ENCODE measurements at regions not wholly inside any gene's neighbourhood (a gene's known extent, or its start where the extent isn't known, plus 50 kb on each side); places are given as distances from the start of the nearest gene placed in this dataset.
"Not testable (repeated sequence)": the region's sequence is repeated elsewhere in the genome, so short reads cannot be mapped to it uniquely, and the experiment has no call there.

DNA sequence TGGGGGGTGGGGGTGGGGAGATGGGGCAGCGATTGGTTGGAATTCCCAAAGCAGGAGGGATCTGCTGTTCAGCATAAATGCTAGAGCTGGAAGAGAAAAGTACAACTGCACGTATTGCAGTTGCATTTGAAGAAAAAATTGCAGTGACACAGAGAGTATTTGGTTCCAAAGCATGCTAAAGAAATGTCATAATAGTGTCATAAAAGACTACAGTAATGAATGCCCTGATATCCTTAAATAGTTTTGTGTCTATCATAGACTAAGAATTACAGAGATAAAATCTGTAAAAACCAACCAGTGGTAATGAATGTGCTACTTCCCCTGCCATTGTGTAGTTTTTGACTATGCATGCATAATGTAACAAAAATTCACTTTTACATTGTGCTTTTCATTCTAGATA is 693.6 kb upstream of the SLC35B3 start:
- Histone ChIP-seq H3K27ac (ENCODE audit: low read depth, low read length) (no peak overlapping the region), H3K4me1 (ENCODE audit: insufficient read depth, low read length) (no peaks in the 10 kb centered on the region), H3K27me3 (ENCODE audit: insufficient read depth, low read length) (no peaks in the 10 kb centered on the region), H3K9me3 (ENCODE audit: control insufficient read depth in 1 of 2, low read length in 2 of 2) (no peaks in the 10 kb centered on the region), H3K36me3 (ENCODE audit: insufficient read depth, low read length) (no peaks in the 10 kb centered on the region), H3K4me3 (ENCODE audit: low read length in 2 of 2) (no peak overlapping the region)
- H3K27me3 Mint-ChIP-seq: no peaks in the 10 kb centered on the region
- peak overlapping the region in 1 of 7 donors; percentile 8 for H3K27ac Mint-ChIP-seq
- H3K9me3 Mint-ChIP-seq: peaks cover 0 to 4% (median 0%) of the 10 kb centered on the region in 8 donors
- ChIA-PET POLR2A (ENCODE audit: partially characterized antibody) (no interaction called here), CTCF (ENCODE audit: partially characterized antibody) (no interaction called here)
- no peaks in the 10 kb centered on the region for H3K4me1 Mint-ChIP-seq
- no peak for DNase-seq
- intact Hi-C loops (cut with micrococcal nuclease): no loop called here
- no peak overlapping the region for H3K4me3 Mint-ChIP-seq
- no peaks in the 10 kb centered on the region for H3K36me3 Mint-ChIP-seq

DNA sequence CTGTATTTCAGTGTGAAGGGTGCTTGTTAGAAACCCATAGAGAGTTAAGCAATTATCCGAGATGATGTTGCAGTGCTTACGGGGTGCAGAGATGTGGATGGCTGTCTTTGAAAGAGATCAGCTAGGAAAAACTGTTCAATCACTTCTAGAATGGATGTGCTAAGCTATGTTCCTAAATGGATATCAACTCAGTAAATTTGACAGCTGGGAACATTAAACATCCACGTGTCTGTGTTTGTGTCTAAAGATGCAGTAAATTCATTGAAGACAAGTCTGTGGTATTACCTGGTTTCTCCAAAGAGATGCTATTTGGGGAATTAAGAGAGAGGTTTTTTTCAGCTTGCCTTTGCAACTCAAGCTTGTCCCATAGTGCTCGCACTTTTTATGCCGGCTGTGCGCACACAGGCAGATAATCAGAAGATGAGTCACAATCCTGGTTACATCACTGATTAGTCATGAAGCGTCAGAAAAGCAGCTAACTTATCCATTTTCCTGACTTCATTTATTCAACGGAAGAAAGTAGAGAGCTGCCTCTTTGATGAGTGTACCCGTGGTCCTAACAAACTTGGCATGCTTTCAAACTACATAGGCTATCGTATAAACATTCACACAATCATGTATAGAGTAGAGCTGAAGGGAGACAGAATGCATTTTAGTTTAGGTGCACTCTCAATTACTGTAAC is 691.7 kb upstream of the SLC35B3 start:
- Histone ChIP-seq H3K4me1 (ENCODE audit: insufficient read depth, low read length) (no peaks in the 10 kb centered on the region), H3K27ac (ENCODE audit: low read depth, low read length) (no peak overlapping the region), H3K4me3 (ENCODE audit: low read length in 2 of 2) (no peak overlapping the region), H3K9me3 (ENCODE audit: control insufficient read depth in 1 of 2, low read length in 2 of 2) (no peaks in the 10 kb centered on the region), H3K27me3 (ENCODE audit: insufficient read depth, low read length) (no peaks in the 10 kb centered on the region), H3K36me3 (ENCODE audit: insufficient read depth, low read length) (no peaks in the 10 kb centered on the region)
- ChIA-PET POLR2A (ENCODE audit: partially characterized antibody) (no interaction called here), CTCF (ENCODE audit: partially characterized antibody) (no interaction called here)
- no peak for DNase-seq
- H3K4me1 Mint-ChIP-seq: no peaks in the 10 kb centered on the region
- intact Hi-C loops (cut with micrococcal nuclease): no loop called here
- peaks cover 0 to 5% (median 0%) of the 10 kb centered on the region in 8 donors for H3K9me3 Mint-ChIP-seq
- no peaks in the 10 kb centered on the region for H3K27me3 Mint-ChIP-seq
- H3K27ac Mint-ChIP-seq: no peak overlapping the region
- no peaks in the 10 kb centered on the region for H3K36me3 Mint-ChIP-seq
- H3K4me3 Mint-ChIP-seq: no peak overlapping the region

GRCh38 chr6:9126034-9126433 is 690.7 kb upstream of the SLC35B3 start:
- CTCF ChIA-PET (ENCODE audit: partially characterized antibody); POLR2A ChIA-PET (ENCODE audit: partially characterized antibody); H3K4me1 Mint-ChIP-seq; DNase-seq; H3K36me3 Mint-ChIP-seq; H3K27me3 ChIP-seq (ENCODE audit: insufficient read depth, low read length); H3K27ac ChIP-seq (ENCODE audit: low read depth, low read length); H3K27ac Mint-ChIP-seq; intact Hi-C loops (cut with micrococcal nuclease); H3K4me3 Mint-ChIP-seq; H3K4me3 ChIP-seq (ENCODE audit: low read length in 2 of 2); H3K4me1 ChIP-seq (ENCODE audit: insufficient read depth, low read length); H3K9me3 ChIP-seq (ENCODE audit: control insufficient read depth in 1 of 2, low read length in 2 of 2); H3K27me3 Mint-ChIP-seq; H3K36me3 ChIP-seq (ENCODE audit: insufficient read depth, low read length); H3K9me3 Mint-ChIP-seq: not testable (repeated sequence)

DNA sequence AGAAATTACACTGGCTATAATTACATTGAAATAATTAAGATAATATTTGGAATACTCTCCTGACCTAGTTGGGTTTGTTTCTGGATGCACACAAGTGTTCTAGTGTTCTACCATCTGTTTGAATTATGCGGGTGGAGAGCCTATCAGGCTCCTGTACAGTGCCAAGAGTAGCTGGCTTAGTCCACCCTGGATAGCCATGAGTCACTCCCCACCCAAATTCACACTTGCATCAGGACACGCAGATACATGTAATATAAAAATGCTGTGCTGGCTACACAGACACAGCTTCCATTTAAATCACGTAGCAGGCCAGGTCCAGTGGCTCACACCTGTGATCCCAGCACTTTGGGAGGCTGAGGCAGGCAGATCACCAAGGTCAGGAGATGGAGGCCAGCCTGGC is 686.2 kb upstream of the SLC35B3 start:
- H3K4me1 Mint-ChIP-seq: no peaks in the 10 kb centered on the region
- intact Hi-C loops (cut with micrococcal nuclease): no loop called here
- H3K27ac ChIP-seq (ENCODE audit: low read depth, low read length): no peak overlapping the region
- H3K4me3 ChIP-seq (ENCODE audit: low read length in 2 of 2): no peak overlapping the region
- no peaks in the 10 kb centered on the region for H3K4me1 ChIP-seq (ENCODE audit: insufficient read depth, low read length)
- H3K27me3 Mint-ChIP-seq: no peaks in the 10 kb centered on the region
- no peak overlapping the region for H3K27ac Mint-ChIP-seq
- H3K4me3 Mint-ChIP-seq: no peak overlapping the region
- H3K27me3 ChIP-seq (ENCODE audit: insufficient read depth, low read length): no peaks in the 10 kb centered on the region
- peaks cover 0 to 5% (median 1%) of the 10 kb centered on the region in 8 donors for H3K9me3 Mint-ChIP-seq
- POLR2A ChIA-PET (ENCODE audit: partially characterized antibody): no interaction called here
- CTCF ChIA-PET (ENCODE audit: partially characterized antibody): no interaction called here
- DNase-seq: no peak
- H3K9me3 ChIP-seq (ENCODE audit: control insufficient read depth in 1 of 2, low read length in 2 of 2): no peaks in the 10 kb centered on the region
- H3K36me3 Mint-ChIP-seq: no peaks in the 10 kb centered on the region
- H3K36me3 ChIP-seq (ENCODE audit: insufficient read depth, low read length): no peaks in the 10 kb centered on the region

DNA sequence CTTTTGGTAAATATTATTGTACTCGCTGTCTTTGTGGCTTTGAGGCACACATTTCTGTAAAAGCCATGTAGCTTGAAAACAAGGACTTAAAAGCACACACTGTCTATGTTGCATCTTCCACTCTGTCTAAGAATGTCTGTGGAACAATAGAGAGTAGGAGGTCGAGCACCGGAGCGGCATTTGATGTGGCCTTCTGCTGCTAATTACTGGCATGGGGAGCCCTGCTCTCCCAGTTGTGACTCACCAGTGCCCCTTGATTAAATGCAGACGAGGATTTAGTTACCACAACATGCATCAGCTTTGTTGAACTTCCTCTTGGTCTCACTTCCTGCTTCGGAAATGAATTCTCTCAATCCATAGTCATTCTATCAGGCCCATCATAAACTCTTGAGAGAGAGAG is 680.7 kb upstream of the SLC35B3 start:
- H3K9me3 Mint-ChIP-seq: peaks cover 0 to 5% (median 0%) of the 10 kb centered on the region in 8 donors
- intact Hi-C loops (cut with micrococcal nuclease): no loop called here
- no peak for DNase-seq
- H3K9me3 ChIP-seq (ENCODE audit: control insufficient read depth in 1 of 2, low read length in 2 of 2): peaks cover 0 to 3% of the 10 kb centered on the region in 2 donors
- H3K27me3 Mint-ChIP-seq: no peaks in the 10 kb centered on the region
- H3K27me3 ChIP-seq (ENCODE audit: insufficient read depth, low read length): no peaks in the 10 kb centered on the region
- no peak overlapping the region for H3K4me3 ChIP-seq (ENCODE audit: low read length in 2 of 2)
- no peaks in the 10 kb centered on the region for H3K36me3 Mint-ChIP-seq
- H3K27ac Mint-ChIP-seq: no peak overlapping the region
- ChIA-PET CTCF (ENCODE audit: partially characterized antibody) (interaction anchor here (1.0 kb wide), 1 partner anchor 11 kb away, joined by 3 read pairs; no protein-coding TSS in a partner anchor), POLR2A (ENCODE audit: partially characterized antibody) (no interaction called here)
- no peak overlapping the region for H3K27ac ChIP-seq (ENCODE audit: low read depth, low read length)
- H3K4me3 Mint-ChIP-seq: no peak overlapping the region
- H3K4me1 Mint-ChIP-seq: no peaks in the 10 kb centered on the region
- H3K4me1 ChIP-seq (ENCODE audit: insufficient read depth, low read length): no peaks in the 10 kb centered on the region
- no peaks in the 10 kb centered on the region for H3K36me3 ChIP-seq (ENCODE audit: insufficient read depth, low read length)

DNA sequence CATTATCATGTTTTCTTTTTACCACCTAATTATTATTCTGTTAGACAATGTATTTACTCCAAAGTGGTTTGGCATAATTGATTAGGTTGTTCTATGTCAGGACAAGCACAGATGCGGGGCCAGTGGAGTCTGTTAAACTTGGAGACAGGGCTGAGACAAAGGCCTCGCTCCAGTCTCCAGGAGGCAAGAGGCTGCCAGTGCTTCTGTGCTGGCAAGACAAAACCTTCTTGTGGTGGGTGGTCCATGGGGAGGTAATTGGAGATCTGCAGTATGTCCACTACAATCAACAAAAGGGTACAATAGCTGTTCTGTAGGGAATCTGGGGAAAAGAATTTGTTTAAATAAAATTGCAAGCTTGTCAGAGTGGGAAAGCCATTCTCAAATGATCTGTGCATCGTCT is 677.2 kb upstream of the SLC35B3 start:
- CTCF ChIA-PET (ENCODE audit: partially characterized antibody): no interaction called here

GRCh38 chr6:9103876-9104521 is 668.7 kb upstream of the SLC35B3 start:
- Histone ChIP-seq H3K4me3 (ENCODE audit: low read length in 2 of 2) (no peak overlapping the region), H3K27me3 (ENCODE audit: insufficient read depth, low read length) (no peaks in the 10 kb centered on the region), H3K27ac (ENCODE audit: low read depth, low read length) (no peak overlapping the region), H3K9me3 (ENCODE audit: control insufficient read depth in 1 of 2, low read length in 2 of 2) (no peaks in the 10 kb centered on the region), H3K36me3 (ENCODE audit: insufficient read depth, low read length) (no peaks in the 10 kb centered on the region), H3K4me1 (ENCODE audit: insufficient read depth, low read length) (no peaks in the 10 kb centered on the region)
- Mint-ChIP-seq H3K4me3 (no peak overlapping the region), H3K27ac (no peak overlapping the region), H3K27me3 (no peaks in the 10 kb centered on the region), H3K9me3 (peaks cover 0 to 9% (median 5%) of the 10 kb centered on the region in 8 donors), H3K36me3 (no peaks in the 10 kb centered on the region), H3K4me1 (no peaks in the 10 kb centered on the region)
- POLR2A ChIA-PET (ENCODE audit: partially characterized antibody): no interaction called here
- no peak for DNase-seq
- CTCF ChIA-PET (ENCODE audit: partially characterized antibody): no interaction called here
- intact Hi-C loops (cut with micrococcal nuclease): no loop called here

More for the DNA sequence above, 677.2 kb upstream of the SLC35B3 start:
- Histone ChIP-seq H3K4me1 (ENCODE audit: insufficient read depth, low read length) (no peaks in the 10 kb centered on the region), H3K36me3 (ENCODE audit: insufficient read depth, low read length) (no peaks in the 10 kb centered on the region), H3K27me3 (ENCODE audit: insufficient read depth, low read length) (no peaks in the 10 kb centered on the region), H3K4me3 (ENCODE audit: low read length in 2 of 2) (no peak overlapping the region), H3K27ac (ENCODE audit: low read depth, low read length) (no peak overlapping the region), H3K9me3 (ENCODE audit: control insufficient read depth in 1 of 2, low read length in 2 of 2) (peaks cover 0 to 3% of the 10 kb centered on the region in 2 donors)
- Mint-ChIP-seq H3K36me3 (no peaks in the 10 kb centered on the region), H3K27ac (no peak overlapping the region), H3K9me3 (peaks cover 0 to 4% (median 0%) of the 10 kb centered on the region in 8 donors), H3K27me3 (no peaks in the 10 kb centered on the region), H3K4me1 (no peaks in the 10 kb centered on the region), H3K4me3 (no peak overlapping the region)
- intact Hi-C loops (cut with micrococcal nuclease): no loop called here
- POLR2A ChIA-PET (ENCODE audit: partially characterized antibody): no interaction called here
- no peak for DNase-seq
